HG02981 (cell line): ENCODE measurements at regions not wholly inside any gene's neighbourhood (a gene's known extent, or its start where the extent isn't known, plus 50 kb on each side); places are given as distances from the start of the nearest gene placed in this dataset.
"Not testable (repeated sequence)": the region's sequence is repeated elsewhere in the genome, so short reads cannot be mapped to it uniquely, and the experiment has no call there.

Experiments
- ATAC-seq: cut with Tn5 transposase; IDR thresholded peaks from one replicate; pipeline ENCODE4 v1.9.1; 2021; ENCODE audit warnings: mild to moderate bottlenecking, moderate library complexity; ENCODE audit not compliant: unreplicated experiment

DNA sequence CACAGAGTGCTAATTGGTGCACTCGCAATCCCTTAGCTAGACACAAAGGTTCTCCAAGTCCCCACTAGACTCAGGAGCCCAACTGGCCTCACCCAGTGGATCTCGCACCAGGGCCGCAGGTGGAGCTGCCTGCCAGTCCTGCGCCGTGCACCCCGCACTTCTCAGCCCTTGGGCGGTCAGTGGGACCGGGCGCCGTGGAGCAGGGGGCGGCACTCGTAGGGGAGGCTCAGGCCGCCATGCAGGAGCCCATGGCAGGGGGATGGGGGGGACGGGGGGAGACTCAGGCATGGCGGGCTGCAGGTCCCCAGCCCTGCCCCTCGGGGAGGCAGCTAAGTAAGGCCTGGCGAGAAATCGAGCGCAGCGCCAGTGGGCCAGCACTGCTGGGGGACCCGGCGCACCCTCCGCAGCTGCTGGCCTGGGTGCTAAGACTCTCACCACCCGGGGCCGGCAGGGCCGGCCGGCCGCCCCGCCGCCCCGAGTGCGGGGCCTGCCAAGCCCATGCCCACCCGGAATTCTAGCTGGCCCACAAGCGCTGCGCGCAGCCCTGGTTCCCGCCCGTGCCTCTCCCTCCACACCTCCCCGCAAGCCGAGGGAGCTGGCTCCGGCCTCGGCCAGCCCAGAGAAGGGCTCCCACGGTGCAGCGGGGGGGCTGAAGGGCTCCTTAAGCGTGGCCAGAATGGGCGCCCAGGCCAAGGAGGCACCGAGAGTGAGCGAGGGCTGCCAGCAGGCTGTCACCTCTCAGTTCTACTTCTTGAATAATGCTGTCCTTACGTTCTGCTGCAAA, 258.2 kb downstream of the GALC start:
- ATAC-seq, result not testable (repeated sequence)

DNA sequence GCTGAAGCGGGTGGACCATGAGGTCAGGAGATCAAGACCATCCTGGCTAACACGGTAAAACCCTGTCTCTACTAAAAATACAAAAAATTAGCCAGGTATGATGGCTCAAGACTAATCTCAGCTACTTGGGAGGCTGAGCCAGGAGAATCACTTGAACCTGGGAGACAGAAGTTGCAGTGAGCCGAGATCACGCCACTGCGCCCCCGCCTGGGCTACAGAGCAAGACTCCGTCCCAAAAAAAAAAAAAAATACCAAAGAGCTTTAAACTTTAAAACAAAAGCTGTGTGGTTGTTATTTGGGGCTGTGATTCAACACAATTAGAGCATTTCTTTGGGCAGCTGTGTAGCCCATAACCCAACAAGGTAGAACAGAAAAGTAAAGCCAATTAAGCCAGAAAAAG, 259.9 kb downstream of the GALC start:
- ATAC-seq, result not testable (repeated sequence)

DNA sequence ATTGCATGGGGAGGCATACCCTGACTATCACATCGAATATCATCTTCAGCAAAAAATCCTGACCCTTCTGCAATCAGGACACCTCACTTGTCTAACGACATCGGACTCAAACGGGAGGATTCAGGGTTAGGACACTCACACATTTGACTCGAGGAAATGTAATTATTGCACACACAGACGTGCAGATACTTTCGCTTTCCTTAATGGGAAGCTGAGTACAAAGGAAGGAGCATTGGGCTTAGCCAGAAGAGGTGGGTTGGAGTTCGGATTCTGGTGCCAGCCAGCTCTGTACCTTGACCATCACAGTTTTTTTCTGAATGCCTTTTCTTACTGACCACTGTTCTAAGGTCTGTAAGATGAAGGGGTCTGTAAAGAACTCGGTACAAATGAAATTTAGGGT, 260.4 kb downstream of the GALC start:
- ATAC-seq, result no peak

DNA sequence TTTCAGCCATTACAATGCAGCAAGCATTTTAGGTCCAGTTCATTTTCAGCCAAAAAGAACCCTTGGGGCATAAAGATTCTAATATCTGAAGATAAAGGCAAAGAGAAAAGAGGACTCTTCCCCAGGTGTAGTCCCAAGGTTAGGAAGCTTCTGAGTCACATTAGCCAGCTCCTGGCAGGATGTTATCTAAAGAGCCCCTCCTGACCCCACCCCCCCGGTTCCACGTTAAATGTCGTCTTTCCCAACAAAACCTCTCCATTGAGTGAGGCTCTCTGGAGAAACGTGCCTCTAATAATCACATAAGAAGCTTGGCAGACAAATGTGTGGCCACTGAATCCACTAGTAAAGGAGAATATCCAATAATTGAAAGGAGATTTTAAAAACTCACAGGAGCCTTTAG, 267.7 kb downstream of the GALC start:
- no peak for ATAC-seq

DNA sequence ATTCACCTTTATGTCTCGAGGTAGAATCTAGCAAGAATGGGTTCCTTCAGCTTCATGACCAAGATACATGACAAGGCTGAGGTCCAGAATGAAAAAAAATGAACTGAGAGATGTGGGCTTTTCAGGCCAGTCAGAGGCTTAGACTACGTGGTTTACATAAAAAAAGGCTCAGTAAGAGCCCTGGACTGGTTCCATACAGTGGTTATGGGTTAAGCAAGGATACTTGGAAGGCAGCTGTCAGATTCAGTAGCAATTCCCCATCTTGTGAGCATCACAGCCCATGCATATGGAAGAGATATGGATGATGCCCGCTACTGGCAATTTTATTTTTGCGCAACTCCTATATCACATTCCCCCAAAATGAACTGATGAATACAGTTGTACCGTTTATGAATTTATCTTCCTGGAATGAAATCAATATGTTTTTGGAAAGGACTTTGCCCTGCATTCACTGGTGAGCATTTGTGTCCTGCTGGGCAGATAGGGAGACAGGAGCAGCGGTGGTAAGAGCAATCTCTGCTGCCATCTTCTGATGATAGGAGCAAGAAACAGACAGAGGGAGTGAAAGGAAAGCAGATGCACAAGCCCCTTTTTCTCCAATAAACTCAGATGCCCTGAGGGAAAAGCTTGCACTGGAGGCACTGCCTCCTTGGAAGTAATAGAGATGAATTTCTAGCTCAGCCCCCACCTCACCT, 280.4 kb downstream of the GALC start:
- ATAC-seq, result no peak

DNA sequence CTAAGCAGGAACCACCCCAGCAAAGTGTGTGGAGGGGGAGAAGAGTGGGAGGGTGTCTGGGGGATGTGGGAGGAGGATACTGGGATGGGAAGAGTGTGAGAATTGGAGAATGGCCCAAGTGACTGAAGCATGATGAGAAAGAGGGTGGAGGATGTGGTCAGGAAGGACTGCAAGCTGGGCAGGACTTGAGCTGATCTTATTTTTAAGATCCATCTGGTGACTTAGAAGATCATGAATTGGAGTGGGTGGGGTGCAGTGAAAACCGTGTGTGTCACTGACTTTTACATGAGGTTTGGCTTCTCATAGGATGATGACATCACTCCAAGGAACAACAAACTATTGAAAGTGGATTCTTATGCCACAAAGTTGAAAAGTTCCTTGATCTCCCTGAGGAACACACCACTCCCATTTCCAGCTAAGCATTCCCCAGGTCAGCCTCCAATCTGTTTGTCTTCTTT, 287.5 kb downstream of the GALC start:
- ATAC-seq, result no peak

DNA sequence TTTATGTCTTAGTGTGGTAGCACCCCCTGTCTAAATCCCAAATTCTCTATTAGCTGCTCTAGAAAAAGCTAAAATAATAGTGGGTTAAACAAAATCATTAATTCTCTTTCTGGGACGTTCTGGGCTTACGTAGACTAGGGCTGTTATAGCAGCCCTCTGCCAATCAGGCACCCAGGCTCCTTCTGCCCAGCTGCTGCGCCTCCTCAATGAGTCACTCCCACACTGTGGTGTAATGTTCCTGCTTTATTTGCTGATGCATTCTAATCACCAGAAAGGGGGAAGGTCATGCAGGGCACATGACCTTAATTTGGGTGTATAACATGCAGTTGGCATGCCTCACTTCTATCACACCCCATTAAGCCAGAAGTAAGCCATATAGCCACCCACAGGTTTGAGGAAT, 294.5 kb downstream of the GALC start:
- ATAC-seq, result no peak

DNA sequence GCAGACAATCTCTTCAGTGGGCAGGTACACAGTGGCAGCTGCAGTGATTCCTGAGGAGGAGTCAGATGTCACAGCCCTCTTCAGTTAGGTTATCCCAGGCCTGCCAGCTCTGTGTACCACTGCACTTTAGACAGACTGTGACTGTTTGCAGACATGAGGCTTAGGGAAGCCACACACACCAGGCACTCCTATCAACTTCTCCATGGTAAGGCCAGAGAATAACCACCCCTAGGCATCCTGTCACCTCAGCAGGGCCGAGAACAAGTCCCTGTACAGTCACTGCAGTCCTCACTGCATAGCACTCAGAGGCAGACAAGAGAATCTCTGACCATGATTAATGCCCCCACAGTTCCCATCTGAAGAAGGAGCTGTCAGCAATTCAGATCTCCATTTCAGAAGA, 296.5 kb downstream of the GALC start:
- no peak for ATAC-seq

DNA sequence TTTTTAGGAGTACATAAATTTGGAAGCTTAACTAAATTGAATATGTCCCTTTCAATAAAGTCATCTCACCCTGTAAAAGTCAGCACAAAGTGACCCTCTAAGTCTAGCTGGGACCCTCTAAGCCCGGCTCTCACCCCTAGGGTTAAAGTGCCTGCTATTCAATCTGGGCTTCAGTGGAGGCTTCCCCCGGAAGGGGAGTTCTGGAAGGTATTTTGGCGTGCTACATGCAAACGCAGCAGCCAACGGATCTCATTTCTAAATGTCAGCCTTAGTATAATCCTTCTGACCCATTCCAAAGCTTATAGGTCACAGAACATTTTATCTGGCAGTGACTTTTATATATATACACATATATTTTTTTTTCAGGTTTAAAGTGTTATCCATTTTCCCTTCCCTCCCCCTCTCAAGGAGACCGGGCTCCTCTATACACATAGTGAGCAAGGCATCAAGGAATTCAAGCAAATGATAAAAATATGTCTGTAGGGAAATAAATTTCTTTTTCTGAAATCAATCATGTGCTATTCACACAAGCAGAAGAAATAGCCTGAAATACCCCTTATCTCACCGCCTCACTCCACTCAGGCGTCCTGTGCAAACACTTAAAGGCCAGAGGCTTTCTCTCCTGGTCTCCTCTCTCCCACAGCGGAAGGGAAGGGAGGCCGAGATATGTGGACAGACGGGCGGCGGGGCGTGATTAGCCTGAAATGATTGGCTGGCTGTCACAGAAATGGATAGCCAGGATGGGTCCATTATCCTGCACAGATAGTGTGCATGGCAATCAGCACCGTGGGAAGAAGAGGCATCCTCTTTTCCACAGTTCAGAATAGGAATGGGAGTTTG, 301.7 kb downstream of the GALC start:
- no peak for ATAC-seq

DNA sequence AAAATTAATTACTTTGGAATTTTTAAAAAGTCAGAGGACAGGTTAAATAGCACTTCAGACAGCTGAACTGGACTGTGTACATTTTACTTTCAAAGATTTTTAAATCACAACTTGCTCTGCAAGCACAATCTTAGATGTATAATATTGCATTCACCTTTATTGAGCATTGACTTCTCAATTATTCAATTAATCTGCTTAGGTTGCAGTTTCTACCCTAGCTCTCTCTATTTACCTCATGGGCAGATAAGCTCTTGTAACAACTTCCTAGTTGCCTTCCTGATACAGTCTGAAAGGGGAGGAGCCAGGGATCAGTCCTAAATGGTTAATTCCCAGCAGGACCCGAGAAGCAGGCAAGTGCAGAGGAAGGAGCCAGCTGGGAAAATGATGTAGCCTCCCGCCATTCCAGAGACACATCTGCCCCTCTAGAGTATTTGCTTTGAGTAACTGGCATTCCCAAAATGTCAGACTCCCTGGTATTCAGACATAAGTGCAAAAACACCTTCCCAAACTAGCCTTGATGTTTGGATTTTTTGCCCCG, 302.8 kb downstream of the GALC start:
- ATAC-seq, result no peak

DNA sequence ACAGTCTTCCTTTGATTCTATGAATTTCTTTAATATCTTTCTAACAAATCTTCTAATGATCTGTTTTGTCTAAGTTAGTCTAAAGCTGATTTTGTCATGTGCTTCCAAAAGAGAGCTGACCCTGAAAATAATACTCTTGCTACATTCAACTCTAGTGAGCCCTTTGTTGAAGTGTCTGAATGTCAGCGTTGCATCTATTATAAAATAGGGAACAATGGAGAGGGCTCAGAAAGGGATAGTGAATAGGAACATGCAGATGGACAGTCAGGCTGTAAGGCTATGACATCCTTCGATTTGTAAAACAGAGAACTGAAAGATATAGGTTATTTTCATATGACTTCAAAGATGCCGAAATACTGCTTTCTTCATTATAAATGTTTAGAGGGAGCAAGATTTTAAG, 304.5 kb downstream of the GALC start:
- no peak for ATAC-seq

DNA sequence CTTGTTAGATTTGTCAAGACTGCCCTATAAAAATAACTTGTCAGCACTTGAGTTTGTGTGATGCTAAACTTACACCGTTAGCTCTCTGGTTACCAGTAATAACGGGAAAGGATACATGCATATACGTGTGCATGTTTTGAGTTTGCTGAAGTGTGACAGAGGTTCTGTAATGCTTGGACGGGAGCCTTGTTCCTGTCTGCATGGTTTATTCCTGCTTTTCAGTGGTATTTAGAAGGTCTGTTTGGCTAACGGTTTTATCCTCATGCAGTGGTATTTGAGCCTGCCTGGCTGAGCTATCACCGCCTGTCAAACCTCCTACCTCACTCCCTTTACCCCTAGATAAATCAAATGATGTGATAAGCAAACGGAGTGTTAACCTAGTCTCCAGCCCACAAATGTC, 305.6 kb downstream of the GALC start:
- ATAC-seq, result no peak

DNA sequence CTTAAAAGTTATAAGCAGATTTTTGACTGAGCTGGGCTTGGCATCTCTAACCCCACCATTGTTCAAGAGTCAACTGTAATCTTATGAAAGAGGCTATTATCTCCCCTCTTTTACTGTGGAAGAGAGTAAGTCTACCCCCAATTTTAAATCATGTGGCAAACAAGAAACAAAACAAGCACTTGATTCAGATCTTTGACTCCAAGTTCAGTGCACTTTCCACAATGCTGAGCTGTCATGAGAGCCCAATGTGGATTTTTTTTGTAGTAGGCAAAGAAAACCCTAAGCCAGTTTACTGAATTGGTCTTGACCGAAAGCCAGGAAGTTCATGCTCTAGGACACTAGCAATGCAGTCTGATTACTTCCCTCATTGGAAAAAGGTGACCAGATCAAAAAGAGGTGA, 306.2 kb downstream of the GALC start:
- no peak for ATAC-seq

DNA sequence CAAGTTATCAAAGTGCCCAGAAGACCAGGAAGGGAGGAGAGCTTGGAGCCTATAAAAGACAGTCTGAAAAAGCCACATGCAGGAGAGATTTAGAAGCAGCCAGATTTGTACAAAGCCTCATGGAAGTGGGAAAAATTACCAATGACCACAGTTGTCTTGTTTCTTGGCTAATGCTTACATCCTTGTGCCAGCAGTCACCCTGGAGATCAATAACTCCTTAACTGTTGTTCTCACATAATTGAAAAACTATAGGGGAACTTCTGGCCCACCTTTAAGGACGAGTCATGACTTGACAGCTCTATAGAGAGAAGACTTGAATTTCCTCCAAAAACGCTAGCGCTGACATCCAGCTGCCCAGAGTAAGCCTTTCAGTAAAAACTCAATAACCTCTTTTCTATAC, 313.1 kb downstream of the GALC start:
- no peak for ATAC-seq

DNA sequence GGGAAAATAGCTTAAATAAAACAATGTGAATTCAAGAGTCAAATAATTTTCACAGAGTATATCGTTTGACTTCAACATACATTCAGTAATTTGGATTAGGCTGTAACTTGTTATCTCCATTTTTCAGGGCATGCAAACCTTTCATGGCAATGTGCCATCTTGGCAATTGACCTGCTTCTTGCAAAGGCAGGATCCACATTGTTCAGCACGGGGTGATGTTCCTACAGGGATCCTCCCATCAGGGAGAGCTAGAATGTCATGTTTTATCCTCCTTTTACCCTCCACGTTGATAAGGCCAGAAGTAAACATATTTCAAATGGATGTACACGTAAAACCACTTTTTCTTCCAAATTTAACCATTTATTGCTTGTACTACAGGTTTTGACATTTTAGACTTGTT, 314.4 kb downstream of the GALC start:
- ATAC-seq, result no peak

DNA sequence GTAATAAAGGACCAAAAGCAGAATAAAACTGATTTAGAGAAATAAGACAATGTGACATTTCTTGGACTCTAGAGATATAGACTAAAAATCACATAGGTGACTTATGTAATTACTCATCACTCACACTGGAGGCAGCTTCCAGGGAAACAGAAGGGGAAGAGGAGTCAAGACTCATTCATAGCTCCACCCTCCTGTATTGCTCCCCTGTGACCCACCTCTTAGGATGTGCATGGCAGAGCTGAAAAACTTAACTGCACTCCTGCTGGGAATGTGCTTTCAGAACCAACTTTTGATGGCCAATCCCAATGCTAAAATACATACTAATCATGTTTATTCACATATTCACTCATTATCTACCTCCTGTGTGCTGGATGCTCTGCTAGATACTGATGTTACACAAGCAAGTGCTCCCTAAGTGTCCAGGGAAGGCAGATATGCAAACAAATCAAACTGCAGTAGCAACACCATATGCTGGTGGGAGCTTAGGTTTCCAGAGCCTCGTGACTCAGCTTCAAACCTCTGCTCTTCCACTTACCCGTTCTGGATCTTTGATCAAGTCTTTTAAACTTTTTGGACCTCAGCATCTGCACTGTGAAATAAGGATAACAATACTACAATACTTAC, 316.1 kb downstream of the GALC start:
- no peak for ATAC-seq

DNA sequence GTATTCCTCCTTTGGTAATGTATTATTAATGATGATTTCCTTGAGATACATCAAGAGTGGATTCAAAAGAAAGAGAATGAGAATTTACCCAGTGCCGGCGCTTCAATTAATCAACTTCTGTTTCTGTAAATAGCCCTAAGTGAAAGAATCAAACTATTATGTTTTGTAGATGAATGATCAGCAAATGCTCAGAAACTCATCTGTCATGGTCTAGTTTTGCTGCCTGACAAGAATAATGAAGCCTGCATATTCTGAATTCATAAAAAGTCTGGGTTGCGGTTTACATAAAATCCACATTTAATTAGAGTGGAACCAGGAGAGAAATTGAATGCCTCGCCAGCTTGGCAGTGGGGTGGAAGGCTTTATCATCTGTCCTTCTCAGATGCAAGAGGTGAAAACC, 325.3 kb downstream of the GALC start:
- no peak for ATAC-seq

DNA sequence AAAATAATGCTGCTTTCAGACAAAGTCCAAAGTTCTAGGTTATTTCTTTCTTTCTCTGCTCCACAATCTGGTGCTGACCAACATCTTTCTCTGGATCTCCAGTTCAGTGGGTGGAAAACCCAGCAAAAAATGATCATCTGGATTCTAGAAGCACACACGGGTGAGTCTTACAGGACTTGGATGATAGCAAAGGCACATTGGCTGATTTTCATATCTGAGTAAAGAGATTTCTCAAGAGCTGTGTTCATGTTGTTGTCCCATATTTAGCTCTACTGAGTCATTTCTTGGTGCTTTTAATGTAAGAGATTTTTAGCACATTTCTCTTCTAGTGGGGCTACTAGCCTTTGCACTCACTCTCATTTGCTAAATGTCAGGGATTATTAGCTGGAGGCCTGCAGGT, 336.7 kb downstream of the GALC start:
- no peak for ATAC-seq

DNA sequence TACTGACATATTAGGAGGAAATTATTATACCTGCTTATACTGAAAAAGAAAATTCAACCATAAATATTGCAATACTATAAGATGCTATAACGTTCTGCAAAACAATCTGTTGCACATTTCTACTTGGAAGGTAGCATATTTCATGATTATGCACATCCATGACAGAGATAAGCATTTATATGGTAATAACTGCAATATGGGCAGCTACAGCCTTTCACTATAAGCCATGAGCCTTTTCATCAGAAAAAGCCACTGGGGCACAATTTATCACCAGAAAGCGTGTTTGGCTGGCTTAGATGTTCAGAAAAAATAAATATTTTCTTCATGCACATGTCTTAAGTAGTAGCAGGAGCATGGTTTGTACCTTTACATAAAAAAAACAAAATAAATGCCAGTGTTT, 340.7 kb downstream of the GALC start:
- no peak for ATAC-seq

DNA sequence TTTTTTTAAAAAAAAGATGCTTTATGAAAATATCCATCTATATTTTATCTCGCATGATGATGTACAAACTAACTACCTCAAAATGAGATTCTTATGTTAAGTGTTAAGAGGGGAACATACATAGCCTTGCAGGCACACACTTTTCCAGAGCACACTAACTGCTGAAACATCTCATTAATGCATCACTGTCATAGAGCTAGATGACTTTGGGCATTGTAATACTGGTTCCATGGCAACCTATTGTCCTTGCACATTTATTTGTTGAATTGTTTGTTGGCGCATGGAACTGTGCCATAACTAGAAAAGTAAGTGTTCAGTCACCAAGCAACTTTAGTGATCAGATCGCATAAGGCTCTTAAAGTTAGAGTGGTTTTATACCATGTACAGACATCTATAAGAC, 348.3 kb downstream of the GALC start:
- no peak for ATAC-seq

DNA sequence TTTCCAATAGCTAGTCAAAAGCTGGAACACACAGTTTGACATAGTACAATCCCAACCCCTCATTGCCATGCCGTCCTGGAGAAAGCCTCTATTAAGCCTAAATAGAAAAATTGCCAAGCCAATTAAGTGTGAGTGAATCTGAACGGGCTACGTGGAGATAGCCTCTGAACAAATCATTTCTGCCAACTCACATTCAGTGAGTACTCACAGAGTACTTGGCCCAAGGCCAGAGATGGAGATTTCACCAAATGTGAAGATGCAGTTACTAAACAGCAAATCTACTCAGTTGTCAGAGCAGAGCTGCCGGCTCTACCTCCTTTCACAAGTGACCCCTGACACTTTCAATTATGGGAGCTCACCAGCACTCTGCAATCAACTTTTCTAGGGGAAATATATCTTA, 350.0 kb downstream of the GALC start:
- no peak for ATAC-seq
